DND-41 (cell line): ENCODE measurements at regions not wholly inside any gene's neighbourhood (a gene's known extent, or its start where the extent isn't known, plus 50 kb on each side); places are given as distances from the start of the nearest gene placed in this dataset.

Experiments used
- EZH2 ChIP-seq: IDR thresholded peaks from 3 replicates; pipeline ENCODE4 v1.6.1; 2012; ENCODE audit warnings: borderline replicate concordance, low read depth, mild to moderate bottlenecking, moderate library complexity, low read length, inconsistent platforms; ENCODE audit not compliant: severe bottlenecking
- TF ChIP-seq, protein P1 (sequence below): IDR thresholded peaks from 2 replicates; pipeline ENCODE4 v1.5.1; 2012; ENCODE audit warnings: borderline replicate concordance, low read length, moderate library complexity, mild to moderate bottlenecking; ENCODE audit not compliant: poor library complexity, severe bottlenecking; ENCODE audit errors: extremely low read depth

DNA sequence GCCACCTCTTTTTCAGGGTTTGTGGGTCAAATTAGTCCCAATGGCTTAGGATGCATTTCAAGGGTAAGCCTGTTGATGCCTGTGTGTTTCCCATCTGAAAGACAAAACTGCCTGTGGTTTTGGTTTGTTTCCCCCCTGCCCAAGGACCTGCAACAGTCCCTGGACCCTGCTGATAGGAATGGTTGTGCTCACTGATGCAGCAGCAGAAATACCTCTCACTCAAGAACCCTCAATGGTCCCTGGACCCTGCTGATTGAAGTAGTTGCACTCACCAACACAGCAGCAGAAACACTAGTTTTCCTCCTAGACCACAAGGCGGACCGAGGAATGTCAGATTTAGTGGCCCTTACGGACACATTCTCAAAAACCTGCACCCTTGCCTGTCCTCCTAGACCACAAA is 386.9 kb downstream of the NUP35 start:
- no peak for TF ChIP-seq EZH2
- TF ChIP-seq, protein P1, sequence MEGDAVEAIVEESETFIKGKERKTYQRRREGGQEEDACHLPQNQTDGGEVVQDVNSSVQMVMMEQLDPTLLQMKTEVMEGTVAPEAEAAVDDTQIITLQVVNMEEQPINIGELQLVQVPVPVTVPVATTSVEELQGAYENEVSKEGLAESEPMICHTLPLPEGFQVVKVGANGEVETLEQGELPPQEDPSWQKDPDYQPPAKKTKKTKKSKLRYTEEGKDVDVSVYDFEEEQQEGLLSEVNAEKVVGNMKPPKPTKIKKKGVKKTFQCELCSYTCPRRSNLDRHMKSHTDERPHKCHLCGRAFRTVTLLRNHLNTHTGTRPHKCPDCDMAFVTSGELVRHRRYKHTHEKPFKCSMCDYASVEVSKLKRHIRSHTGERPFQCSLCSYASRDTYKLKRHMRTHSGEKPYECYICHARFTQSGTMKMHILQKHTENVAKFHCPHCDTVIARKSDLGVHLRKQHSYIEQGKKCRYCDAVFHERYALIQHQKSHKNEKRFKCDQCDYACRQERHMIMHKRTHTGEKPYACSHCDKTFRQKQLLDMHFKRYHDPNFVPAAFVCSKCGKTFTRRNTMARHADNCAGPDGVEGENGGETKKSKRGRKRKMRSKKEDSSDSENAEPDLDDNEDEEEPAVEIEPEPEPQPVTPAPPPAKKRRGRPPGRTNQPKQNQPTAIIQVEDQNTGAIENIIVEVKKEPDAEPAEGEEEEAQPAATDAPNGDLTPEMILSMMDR, result no peak
